ENCODE measurements at regions not wholly inside any gene's neighbourhood (a gene's known extent, or its start where the extent isn't known, plus 50 kb on each side); places are given as distances from the start of the nearest gene placed in this dataset.

GRCh38 chr10:21134645-21135022 lies 237.5 kb upstream of the NEBL start:
- Histone ChIP-seq H3K4me3 (ENCODE audit: low read length) (no peak overlapping the region), H3K36me3 (ENCODE audit: control insufficient read depth, insufficient read depth, low read length) (no peaks in the 10 kb centered on the region), H3K9ac (ENCODE audit: extremely low read depth, low read length, poor library complexity, severe bottlenecking) (no peak overlapping the region), H3K27me3 (ENCODE audit: control insufficient read depth, insufficient read depth, low read length, poor library complexity, severe bottlenecking) (no peaks in the 10 kb centered on the region), H3K27ac (ENCODE audit: low read depth, low read length) (no peak overlapping the region), H3K9me3 (ENCODE audit: control insufficient read depth, low read length) (no peaks in the 10 kb centered on the region), H3K4me1 (ENCODE audit: control insufficient read depth, insufficient read depth, low read length) (no peaks in the 10 kb centered on the region)
- TF ChIP-seq, protein P1, sequence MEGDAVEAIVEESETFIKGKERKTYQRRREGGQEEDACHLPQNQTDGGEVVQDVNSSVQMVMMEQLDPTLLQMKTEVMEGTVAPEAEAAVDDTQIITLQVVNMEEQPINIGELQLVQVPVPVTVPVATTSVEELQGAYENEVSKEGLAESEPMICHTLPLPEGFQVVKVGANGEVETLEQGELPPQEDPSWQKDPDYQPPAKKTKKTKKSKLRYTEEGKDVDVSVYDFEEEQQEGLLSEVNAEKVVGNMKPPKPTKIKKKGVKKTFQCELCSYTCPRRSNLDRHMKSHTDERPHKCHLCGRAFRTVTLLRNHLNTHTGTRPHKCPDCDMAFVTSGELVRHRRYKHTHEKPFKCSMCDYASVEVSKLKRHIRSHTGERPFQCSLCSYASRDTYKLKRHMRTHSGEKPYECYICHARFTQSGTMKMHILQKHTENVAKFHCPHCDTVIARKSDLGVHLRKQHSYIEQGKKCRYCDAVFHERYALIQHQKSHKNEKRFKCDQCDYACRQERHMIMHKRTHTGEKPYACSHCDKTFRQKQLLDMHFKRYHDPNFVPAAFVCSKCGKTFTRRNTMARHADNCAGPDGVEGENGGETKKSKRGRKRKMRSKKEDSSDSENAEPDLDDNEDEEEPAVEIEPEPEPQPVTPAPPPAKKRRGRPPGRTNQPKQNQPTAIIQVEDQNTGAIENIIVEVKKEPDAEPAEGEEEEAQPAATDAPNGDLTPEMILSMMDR (conservative IDR thresholded peaks at IDR 0.05), result no peak
- Mint-ChIP-seq H3K4me3 (no peak overlapping the region), H3K36me3 (ENCODE audit: low read depth) (peaks cover 5% of the 10 kb centered on the region), H3K9me3 (no peaks in the 10 kb centered on the region), H3K27ac (no peak overlapping the region), H3K27me3 (ENCODE audit: insufficient read depth) (no peaks in the 10 kb centered on the region), H3K4me1 (peaks cover 9% of the 10 kb centered on the region)
- DNase-seq, result no peak
- 92 to 96% methylated on average over 7 of the region's 7 CpGs for WGBS, 2 experiments (ENCODE audit: insufficient coverage in 1 of 2, insufficient read length in 1 of 2)

DNA sequence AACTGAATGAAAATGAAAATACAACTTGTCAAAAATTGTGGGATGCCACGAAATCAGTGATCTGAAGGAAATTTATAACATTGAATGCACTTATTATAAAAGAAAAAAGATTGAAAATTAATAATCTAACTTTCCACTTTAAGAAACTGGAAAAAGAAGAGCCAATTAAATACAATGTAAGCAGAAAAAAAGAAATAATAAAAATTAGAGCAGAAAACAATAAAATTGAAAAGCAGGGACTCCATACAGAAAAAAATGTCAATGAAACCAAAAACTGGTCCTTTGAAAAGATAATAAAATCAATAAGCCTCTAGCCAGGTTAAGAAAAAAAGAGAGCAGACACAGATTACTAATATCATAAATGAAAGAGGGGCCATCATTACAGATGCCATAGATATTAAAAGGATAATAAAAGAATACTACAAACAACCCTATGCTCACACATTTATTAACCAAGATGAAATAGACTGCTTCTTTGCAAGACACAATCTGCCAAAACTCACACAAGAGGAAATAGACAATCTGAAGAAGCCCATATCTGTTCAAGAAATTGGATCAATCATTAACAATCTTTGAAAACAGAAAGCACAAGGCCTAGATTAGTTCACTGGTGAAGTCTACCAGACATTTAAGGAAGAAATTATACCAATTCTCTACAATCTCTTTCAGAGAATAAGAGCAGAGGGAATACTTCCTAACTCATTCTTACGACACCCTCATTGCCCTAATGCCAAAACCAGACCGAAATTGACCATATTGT lies 233.8 kb upstream of the NEBL start:
- TF ChIP-seq, protein P1 (conservative IDR thresholded peaks at IDR 0.05), result no peak
- no peaks in the 10 kb centered on the region for H3K27me3 Mint-ChIP-seq (ENCODE audit: insufficient read depth)

DNA sequence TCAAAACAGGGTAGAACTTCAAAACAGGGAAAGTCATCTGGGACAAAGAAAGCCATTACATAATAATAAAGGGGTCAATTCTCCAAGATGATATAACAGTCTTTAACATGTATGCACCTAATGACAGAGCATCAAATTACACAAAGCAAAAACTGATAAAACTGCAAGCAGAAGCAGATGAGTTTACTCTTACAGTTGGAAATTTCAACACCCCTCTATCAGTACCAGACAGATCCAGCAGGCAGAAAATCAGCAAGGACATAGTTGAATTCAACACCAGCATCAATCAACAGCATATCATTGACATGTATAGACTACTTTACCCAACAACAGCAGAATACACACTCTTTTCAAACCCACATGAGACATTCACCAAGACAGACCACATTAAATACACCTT lies 233.0 kb upstream of the NEBL start:
- Mint-ChIP-seq H3K4me3 (no peak overlapping the region), H3K36me3 (ENCODE audit: low read depth) (peaks cover 2% of the 10 kb centered on the region), H3K4me1 (peaks cover 15% of the 10 kb centered on the region), H3K27ac (no peak overlapping the region), H3K9me3 (no peaks in the 10 kb centered on the region), H3K27me3 (ENCODE audit: insufficient read depth) (no peaks in the 10 kb centered on the region)
- H3K27me3 ChIP-seq (ENCODE audit: control insufficient read depth, insufficient read depth, low read length, poor library complexity, severe bottlenecking), result no peaks in the 10 kb centered on the region
- H3K9ac ChIP-seq (ENCODE audit: extremely low read depth, low read length, poor library complexity, severe bottlenecking), result no peak overlapping the region
- no peak overlapping the region for H3K4me3 ChIP-seq (ENCODE audit: low read length)
- TF ChIP-seq, protein P1 (conservative IDR thresholded peaks at IDR 0.05), result no peak
- no peaks in the 10 kb centered on the region for H3K4me1 ChIP-seq (ENCODE audit: control insufficient read depth, insufficient read depth, low read length)
- DNase-seq, result no peak
- H3K27ac ChIP-seq (ENCODE audit: low read depth, low read length), result no peak overlapping the region
- no peaks in the 10 kb centered on the region for H3K9me3 ChIP-seq (ENCODE audit: control insufficient read depth, low read length)
- no peaks in the 10 kb centered on the region for H3K36me3 ChIP-seq (ENCODE audit: control insufficient read depth, insufficient read depth, low read length)

More for the DNA sequence above, 233.8 kb upstream of the NEBL start:
- 88% methylated on average over 2 of the region's 3 CpGs; no CpG with 5 or more reads in 1 of the 2 experiments for WGBS, 2 experiments (ENCODE audit: insufficient coverage in 1 of 2, insufficient read length in 1 of 2)
- Histone ChIP-seq H3K4me1 (ENCODE audit: control insufficient read depth, insufficient read depth, low read length) (no peaks in the 10 kb centered on the region), H3K27me3 (ENCODE audit: control insufficient read depth, insufficient read depth, low read length, poor library complexity, severe bottlenecking) (no peaks in the 10 kb centered on the region), H3K9me3 (ENCODE audit: control insufficient read depth, low read length) (no peaks in the 10 kb centered on the region), H3K9ac (ENCODE audit: extremely low read depth, low read length, poor library complexity, severe bottlenecking) (no peak overlapping the region), H3K36me3 (ENCODE audit: control insufficient read depth, insufficient read depth, low read length) (no peaks in the 10 kb centered on the region), H3K27ac (ENCODE audit: low read depth, low read length) (no peak overlapping the region), H3K4me3 (ENCODE audit: low read length) (no peak overlapping the region)
- DNase-seq, result no peak
- Mint-ChIP-seq H3K4me1 (peaks cover 15% of the 10 kb centered on the region), H3K27ac (no peak overlapping the region), H3K4me3 (no peak overlapping the region), H3K9me3 (no peaks in the 10 kb centered on the region), H3K36me3 (ENCODE audit: low read depth) (peaks cover 2% of the 10 kb centered on the region)

Measured in endodermal cell (in vitro differentiated cells).